BE2C (cell line): ENCODE measurements at regions not wholly inside any gene's neighbourhood (a gene's known extent, or its start where the extent isn't known, plus 50 kb on each side); places are given as distances from the start of the nearest gene placed in this dataset.

ENCODE experiments used
- DNase-seq: peaks from one replicate; pipeline ENCODE4 v3.0.0-alpha.2; 2020
- H3K27me3 ChIP-seq: fragments of 250-450 bp; sonication (Bioruptor Pico); 2 replicates; pipeline ENCODE4 v1.5.1; 2020; ENCODE audit warnings: mild to moderate bottlenecking
- H3K36me3 ChIP-seq: fragments of 250-450 bp; sonication (Bioruptor Pico); 2 replicates; pipeline ENCODE4 v1.5.1; 2020; ENCODE audit warnings: mild to moderate bottlenecking
- H3K4me1 ChIP-seq: fragments of 250-450 bp; sonication (Bioruptor Pico); 2 replicates; pipeline ENCODE4 v1.5.1; 2020
- H3K4me3 ChIP-seq: 2 replicates; pipeline ENCODE4 v1.5.1; 2011; ENCODE audit warnings: low read depth, low read length
- H3K9me3 ChIP-seq: fragments of 250-450 bp; sonication (Bioruptor Pico); 2 replicates; pipeline ENCODE4 v1.5.1; 2020
- TF ChIP-seq, protein P1 (sequence below): IDR thresholded peaks from 2 replicates; pipeline ENCODE4 v1.5.1; 2012; ENCODE audit warnings: mild to moderate bottlenecking, low read depth, low read length

DNA sequence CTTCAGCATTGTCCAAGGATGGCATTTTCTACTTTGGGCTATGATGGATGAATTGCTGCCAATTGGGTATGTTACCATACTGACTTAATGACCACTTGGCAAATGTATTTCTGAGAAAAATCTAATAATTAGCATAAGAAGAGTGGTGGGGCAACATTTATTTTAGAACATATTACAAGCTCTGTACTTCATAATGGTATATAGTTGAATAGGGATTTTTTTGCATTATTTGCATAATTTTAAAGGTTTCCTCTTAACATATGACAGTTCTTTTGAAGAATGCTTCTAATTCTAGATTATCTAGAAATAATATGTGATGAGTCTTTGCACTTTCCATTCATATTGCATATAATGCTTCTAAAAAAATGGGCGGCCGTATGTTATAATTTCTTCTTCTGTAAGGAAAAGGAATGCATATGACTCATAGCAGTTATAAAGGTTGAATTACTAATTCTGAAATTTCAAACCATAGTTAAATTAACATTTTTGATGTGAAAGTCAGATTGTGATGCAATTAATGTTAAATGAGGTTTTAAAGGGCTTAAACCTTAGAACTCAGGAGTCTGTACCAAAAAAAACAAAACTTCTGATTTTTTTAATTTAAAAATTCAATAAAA, 1652.3 kb upstream of the SLC39A10 start:
- TF ChIP-seq, protein P1, sequence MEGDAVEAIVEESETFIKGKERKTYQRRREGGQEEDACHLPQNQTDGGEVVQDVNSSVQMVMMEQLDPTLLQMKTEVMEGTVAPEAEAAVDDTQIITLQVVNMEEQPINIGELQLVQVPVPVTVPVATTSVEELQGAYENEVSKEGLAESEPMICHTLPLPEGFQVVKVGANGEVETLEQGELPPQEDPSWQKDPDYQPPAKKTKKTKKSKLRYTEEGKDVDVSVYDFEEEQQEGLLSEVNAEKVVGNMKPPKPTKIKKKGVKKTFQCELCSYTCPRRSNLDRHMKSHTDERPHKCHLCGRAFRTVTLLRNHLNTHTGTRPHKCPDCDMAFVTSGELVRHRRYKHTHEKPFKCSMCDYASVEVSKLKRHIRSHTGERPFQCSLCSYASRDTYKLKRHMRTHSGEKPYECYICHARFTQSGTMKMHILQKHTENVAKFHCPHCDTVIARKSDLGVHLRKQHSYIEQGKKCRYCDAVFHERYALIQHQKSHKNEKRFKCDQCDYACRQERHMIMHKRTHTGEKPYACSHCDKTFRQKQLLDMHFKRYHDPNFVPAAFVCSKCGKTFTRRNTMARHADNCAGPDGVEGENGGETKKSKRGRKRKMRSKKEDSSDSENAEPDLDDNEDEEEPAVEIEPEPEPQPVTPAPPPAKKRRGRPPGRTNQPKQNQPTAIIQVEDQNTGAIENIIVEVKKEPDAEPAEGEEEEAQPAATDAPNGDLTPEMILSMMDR: no peak
- Histone ChIP-seq H3K27me3 (no peaks in the 10 kb centered on the region), H3K9me3 (no peaks in the 10 kb centered on the region), H3K36me3 (no peaks in the 10 kb centered on the region), H3K4me3 (no peak overlapping the region), H3K4me1 (no peaks in the 10 kb centered on the region)
- DNase-seq: no peak

DNA sequence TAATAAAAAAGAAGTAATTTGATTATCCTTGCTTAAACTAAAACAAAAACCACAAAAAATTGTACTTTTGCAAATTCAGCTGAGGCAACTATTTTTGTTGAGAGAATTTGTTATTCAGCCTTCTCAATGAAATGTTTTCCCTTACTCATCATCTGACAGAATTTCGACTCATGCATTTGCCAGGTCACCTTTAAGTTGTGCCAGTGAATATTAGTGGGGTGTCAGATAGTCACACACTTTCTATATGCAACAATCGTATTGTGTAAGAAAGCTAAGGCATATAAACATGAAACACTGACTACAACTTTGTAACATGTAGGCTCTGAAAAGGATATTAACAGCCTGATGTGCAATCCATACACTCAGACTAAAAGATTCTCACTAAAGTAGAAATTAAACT, 1653.1 kb upstream of the SLC39A10 start:
- Histone ChIP-seq H3K9me3 (no peaks in the 10 kb centered on the region), H3K4me3 (no peak overlapping the region), H3K27me3 (no peaks in the 10 kb centered on the region), H3K36me3 (no peaks in the 10 kb centered on the region), H3K4me1 (no peaks in the 10 kb centered on the region)
- TF ChIP-seq, protein P1: no peak
- DNase-seq: no peak

DNA sequence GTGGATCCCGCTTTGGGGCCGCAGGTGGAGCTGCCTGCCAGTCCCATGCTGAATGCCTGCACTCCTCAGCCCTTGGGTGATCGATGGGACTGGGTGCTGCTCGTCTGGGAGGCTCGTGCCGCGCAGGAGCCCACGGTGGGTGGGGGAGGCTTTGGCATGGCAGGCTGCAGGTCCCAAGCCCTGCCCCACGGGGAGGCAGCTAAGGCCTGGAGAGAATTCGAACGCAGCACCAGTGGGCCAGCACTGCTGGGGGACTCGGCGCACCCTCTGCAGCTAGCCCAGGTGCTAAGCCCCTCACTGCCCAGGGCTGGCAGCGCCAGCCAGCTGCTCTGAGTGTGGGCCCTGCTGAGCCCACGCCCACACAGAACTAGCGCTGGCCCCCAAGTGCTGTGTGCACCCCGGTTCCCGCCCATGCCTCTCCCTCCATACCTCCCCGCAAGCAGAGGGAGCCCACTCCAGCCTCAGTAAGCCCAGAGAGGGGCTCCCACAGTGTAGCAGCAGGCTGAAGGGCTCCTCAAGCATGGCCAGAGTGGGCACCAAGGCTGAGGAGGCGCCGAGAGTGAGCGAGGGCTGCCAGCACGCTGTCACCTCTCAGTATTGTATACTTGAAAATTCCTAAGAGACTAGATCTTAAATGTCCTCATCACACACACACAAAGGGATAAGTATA, 1654.2 kb upstream of the SLC39A10 start:
- no peaks in the 10 kb centered on the region for H3K4me1 ChIP-seq
- TF ChIP-seq, protein P1: no peak
- no peak for DNase-seq
- H3K4me3 ChIP-seq: no peak overlapping the region
- H3K27me3 ChIP-seq: no peaks in the 10 kb centered on the region
- no peaks in the 10 kb centered on the region for H3K36me3 ChIP-seq
- no peaks in the 10 kb centered on the region for H3K9me3 ChIP-seq

DNA sequence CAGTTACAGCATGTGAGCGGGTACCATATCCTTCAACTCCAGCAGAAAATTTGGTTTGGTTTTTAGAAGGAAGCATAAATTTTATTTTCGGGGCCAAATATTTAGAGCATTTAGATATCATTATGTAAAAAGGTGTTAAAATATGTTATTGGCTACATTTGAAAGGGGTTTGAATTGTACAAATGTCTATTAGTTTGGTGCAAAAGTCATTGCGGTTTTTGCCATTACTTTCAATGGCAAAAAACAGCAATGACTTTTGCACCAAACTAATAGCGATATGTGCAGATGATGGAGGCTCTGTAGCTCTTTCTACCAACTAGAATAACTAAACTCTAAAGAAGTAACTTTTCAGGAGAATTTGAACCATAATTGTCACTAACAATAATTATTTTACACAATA, 1666.2 kb upstream of the SLC39A10 start:
- Histone ChIP-seq H3K4me1 (no peaks in the 10 kb centered on the region), H3K36me3 (no peaks in the 10 kb centered on the region), H3K27me3 (no peaks in the 10 kb centered on the region), H3K9me3 (no peaks in the 10 kb centered on the region), H3K4me3 (no peak overlapping the region)
- no peak for DNase-seq
- TF ChIP-seq, protein P1: no peak

DNA sequence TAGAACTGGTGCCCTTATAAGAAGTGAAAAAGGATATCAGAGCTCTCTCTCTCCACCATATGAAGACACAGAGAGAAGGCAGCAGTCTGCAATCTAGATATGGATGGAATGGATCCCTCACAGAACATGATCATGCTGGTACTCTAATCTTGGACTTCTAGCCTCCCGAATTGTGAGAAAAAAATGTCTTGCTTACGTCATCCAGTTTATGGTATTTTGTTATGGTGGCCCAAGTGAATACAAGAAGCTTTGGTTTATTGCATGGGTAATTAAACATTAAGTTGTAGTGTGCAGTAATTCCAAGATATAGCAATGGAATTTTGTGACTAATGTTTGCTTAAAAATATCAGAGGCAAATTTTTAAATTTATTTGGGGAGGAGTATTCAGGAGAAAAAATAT, 1667.4 kb upstream of the SLC39A10 start:
- no peaks in the 10 kb centered on the region for H3K4me1 ChIP-seq
- no peaks in the 10 kb centered on the region for H3K9me3 ChIP-seq
- no peak for DNase-seq
- no peaks in the 10 kb centered on the region for H3K27me3 ChIP-seq
- TF ChIP-seq, protein P1: no peak
- H3K36me3 ChIP-seq: no peaks in the 10 kb centered on the region
- no peak overlapping the region for H3K4me3 ChIP-seq

DNA sequence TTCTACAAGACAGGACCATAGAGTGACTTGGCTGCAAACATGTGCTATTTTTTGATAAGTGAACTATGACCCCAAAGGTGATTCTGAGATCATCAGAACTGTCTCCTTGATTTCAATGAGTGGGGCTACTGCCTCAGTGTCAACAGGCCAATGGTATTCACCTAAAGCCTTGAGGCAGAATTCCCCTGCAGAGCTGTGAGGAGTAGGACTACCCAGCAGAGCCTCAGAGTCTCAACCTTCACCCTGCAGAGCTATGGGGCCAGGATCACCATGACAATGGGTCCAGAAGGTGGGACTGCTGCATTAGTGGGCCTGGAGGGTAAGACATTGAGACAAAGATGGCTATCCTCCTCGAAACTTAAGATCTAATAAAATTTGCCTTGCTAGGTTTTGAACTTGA, 1668.2 kb upstream of the SLC39A10 start:
- DNase-seq: no peak
- no peaks in the 10 kb centered on the region for H3K36me3 ChIP-seq
- H3K9me3 ChIP-seq: no peaks in the 10 kb centered on the region
- TF ChIP-seq, protein P1: no peak
- H3K4me3 ChIP-seq: no peak overlapping the region
- H3K4me1 ChIP-seq: no peaks in the 10 kb centered on the region
- H3K27me3 ChIP-seq: no peaks in the 10 kb centered on the region
